D341Med (cell line): ENCODE measurements at regions not wholly inside any gene's neighbourhood (a gene's known extent, or its start where the extent isn't known, plus 50 kb on each side); places are given as distances from the start of the nearest gene placed in this dataset.

Experiments used
- DNase-seq: peaks from one replicate; pipeline ENCODE4 v3.0.0; 2012; ENCODE audit warnings: low spot score

DNA sequence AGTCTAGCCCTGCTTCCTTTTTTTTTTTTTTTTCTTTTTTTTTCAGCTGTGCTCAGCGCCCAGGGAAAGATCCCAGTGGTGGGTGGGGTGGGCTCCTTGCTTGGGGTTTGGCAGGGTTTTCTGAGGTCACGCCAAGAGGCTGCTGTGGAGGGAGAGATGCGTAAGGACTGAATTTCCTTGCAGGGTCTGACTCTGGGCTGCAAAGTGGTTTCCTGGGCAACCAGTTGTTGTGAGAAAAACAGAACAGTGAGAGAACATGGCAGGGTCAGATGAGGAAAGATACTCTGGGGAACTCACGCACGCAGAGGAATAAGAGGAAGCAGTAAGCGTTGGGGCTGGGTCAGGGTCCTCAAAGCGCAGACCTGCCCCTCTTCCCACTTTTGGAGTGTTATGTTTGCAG, 119.5 kb downstream of the IRF8 start:
- DNase-seq: no peak

DNA sequence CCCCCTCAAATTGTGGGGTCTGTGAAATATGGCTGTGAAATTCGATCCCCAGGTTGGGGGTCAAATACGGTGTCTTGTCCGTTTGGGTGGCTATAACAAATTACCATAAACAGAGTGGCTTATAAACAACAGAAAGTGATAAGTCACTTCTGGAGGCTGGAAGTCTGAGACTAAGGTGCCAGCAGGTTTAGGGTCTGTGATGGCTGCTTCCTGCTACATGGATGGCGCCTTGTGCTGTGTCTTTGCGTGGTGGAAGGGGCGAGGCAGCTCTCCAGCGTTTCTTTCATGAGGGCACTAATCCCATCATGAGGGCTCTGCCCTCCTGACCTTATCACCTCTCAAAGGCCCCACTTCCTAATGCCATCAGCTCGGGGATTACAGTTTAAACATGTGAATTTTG, 120.0 kb downstream of the IRF8 start:
- DNase-seq: no peak

DNA sequence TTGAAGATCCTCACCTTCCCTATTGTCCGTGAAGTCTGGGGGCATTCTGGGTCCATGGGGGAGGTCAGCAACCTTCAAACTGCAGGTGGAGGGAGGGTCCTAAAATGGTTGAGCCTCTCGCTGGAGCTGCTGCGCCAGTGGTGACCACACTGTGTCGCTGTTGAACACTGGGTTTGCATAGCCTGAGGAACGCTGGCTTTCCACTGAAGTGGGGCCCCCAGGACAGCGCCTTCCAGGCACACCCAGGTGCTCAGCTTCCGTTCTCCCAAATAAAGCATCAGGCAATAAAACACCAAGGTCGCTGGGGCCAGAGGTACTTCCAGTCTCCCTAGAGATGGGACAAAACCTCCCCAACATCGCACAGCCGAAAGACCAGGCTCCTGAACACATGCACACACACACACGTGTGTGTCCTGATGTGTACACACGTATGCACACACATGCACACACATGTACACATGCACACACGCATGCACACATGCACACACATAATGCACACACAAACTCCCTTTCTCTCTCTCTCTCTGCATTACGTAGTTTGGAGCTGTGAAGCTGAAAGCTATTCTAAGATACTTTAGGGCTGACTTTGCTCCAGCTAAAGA, 120.6 kb downstream of the IRF8 start:
- no peak for DNase-seq

DNA sequence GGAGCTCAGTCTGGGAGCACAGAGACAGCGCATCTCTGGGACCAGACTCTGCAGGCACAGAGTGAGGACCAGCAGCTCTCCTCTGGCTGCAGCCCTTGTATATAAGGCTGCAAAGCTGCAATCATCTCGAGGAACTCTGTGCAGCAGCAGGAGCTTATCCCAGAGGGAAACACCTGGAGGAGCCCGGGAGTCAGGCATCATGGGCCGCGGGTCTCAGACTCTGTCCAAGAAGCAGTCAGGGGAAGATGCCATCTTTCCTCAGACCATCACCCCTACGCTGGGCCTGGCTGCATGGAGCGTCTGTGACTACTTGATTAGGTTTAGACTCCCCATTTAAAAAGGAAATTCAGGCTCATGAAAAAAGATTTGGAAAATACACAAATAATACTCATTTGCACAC, 122.0 kb downstream of the IRF8 start:
- no peak for DNase-seq

- DNase-seq: no peak
Measured at GRCh38 chr16:86022381-86022960, 123.5 kb downstream of the IRF8 start.

GRCh38 chr16:86024210-86024609, 125.2 kb downstream of the IRF8 start:
- DNase-seq: no peak

DNA sequence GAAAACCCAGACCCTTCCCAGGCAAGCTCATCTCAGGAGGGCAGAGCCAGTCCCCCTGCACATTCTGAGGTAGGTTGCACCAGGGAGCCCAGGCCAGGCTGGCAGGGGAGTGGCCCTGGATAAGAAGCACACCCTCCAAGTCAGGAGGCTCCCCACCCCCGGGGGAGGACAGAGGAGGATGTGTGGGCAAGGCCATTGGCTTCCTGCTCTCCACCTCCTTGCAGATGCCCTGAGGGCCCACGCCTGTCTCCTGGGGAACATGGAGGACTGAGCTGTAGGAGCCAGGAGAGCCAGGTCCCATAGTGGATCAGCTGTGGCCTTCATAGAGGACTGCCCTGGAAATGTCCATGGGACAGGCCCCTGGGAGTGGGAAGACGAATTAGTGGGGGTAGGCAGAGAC, 126.7 kb downstream of the IRF8 start:
- DNase-seq: no peak

DNA sequence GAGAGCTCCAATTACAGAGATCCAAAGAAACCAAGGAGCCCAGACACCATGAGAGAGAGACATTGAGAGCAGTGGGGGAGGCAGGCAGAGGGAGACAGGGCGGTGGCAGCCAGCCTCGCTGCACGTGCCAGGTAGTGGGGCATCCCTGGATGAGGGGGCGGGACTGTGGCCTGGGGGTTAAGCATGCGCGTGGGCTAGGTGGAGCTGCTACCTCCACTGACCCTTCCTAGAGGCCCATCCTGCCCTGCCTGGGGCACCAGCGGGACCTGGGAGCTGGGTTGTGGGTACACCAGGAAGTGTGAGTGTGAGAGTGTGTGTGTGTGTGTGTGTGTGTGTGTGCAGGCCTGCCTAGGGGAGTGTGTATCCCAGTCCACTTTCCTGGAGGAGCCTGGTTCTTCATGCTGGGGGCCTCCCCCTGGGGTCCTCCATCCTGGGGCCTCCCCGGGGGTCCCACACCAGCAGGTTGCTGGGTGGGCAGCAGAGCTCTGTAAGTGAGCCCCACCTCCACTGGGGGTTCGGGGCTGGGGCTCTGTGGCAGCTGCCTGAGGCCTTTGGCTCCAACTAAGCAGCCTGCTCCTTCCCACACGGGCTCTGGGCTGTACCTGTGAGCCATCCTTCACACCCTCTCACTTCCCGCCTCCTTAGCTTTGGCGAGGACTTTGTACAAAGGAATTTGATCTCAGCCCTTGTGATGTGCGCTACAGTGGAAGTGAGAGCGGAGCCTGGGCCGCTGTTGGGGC, 127.4 kb downstream of the IRF8 start:
- DNase-seq: no peak

- no peak for DNase-seq
Measured at GRCh38 chr16:86026916-86027315, 128.0 kb downstream of the IRF8 start.

GRCh38 chr16:86027373-86028126, 128.6 kb downstream of the IRF8 start:
- no peak for DNase-seq

DNA sequence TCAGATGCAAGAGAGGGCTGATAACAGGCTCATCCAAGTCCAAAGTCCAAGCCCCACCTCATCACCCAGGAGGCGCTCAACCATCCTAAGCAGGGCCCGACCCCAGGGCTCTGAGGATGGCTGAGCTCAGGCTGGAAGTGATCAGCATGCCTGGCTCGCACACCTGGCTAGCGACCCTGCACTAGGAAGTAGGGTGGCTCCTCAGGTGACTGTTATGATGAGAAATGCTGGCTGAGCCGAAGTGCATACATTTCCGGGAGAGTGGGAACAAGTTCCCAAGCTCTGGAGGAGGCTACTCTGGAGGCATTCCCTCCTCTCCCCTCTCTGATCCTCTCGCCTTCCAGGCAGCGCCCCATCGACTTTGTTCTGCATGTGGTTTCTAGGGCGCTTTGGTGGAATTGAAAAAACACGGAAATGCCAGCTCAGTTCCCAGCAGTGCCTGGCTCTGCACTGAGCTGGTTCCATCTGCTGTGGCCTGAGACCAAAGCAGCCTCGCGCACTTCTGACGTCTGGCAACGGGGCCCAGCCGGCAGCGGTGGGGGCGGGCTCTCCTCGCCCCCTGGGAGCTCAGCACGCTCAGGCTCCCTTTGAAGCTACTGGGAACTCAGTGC, 130.3 kb downstream of the IRF8 start:
- no peak for DNase-seq

- no peak for DNase-seq
Measured at GRCh38 chr16:86030116-86030515, 131.2 kb downstream of the IRF8 start.

GRCh38 chr16:86031141-86031678, 132.2 kb downstream of the IRF8 start:
- DNase-seq: no peak

- no peak for DNase-seq
Measured at GRCh38 chr16:86033016-86033474, 134.1 kb downstream of the IRF8 start.

- DNase-seq: no peak
Measured at GRCh38 chr16:86033971-86034370, 135.0 kb downstream of the IRF8 start.

GRCh38 chr16:86034421-86034919, 135.5 kb downstream of the IRF8 start:
- no peak for DNase-seq

DNA sequence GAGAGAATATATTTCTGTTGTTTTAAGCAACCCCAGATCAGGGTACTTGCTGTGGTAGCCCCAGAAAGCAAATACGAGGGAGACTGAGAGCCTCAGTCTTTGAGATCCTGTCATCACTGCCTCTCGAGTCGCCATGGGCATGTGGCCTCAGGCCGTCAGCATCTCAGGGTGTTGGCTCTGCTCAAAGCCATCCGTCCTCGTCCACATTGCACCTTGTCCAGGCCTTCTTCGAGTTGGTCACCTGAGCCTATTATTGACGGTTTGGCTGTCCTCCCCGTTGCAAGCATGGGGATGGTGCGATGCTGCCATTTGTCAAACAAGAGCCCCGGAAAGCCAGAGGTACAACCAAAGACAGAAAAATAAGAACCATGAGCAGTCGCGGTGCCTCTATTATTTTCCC, 136.9 kb downstream of the IRF8 start:
- DNase-seq: no peak

DNA sequence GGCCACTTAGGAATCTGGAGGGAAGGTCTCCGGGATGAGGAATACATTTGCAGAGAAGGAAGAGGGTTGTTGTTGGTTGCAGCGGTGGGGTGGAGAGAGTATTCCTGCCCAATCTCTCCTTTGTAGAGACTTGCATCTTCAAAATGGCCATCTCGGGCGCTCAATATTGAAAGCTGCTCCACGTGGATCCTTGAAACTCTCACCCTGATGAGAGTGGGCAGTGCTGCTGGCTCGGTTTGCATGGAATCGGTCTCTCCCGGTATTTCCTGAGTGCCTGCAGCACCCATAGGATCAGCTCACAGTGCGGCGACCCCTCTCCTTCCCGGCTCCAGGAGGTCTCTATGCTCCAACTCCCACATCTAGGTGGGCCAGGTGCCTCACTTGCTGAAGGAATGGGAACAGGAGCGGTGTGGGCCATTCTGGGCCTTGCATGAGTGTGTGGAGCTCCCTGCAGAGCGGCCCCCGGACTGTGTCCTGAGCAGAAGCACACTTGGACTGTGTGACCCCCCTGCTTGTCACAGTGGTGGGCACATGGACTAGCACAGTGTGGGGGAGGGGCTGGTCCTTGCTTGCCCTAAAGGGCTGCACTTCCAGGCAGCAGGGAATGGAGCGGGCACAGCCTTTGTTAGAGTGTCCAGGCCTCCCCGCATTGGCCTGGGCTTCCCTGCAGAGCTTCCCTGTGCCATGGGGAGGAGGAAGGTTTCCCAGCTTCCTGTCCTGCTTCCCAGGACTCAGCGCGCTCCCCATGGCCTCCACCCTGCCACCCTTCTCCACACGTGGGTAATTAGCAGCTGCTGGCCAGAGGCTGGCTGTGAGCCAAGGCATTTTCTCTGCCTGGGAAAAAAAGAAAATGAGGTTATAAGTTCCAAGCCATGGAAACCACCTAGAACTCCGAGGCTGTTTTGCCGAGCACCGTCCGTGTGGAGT, 139.3 kb downstream of the IRF8 start:
- no peak for DNase-seq

DNA sequence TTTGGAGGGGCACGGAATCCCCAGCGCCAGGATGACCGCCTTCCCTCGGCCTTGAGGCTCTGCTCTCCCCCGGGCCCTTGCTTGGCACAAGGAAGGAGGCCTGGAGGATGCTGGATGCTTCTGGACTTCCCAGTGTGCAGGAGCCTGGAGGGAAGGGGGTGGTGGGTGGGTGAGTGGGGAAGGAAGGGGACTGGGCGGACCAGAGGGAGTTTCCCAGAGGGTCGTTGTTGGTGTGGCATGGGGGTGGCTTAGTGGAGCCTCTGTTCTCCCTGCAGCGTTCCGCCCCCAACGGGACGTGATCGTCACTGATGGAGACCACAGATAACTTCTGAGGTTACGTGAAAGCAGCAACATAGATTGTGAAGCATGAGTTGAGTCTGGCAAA, 140.0 kb downstream of the IRF8 start:
- DNase-seq: no peak

DNA sequence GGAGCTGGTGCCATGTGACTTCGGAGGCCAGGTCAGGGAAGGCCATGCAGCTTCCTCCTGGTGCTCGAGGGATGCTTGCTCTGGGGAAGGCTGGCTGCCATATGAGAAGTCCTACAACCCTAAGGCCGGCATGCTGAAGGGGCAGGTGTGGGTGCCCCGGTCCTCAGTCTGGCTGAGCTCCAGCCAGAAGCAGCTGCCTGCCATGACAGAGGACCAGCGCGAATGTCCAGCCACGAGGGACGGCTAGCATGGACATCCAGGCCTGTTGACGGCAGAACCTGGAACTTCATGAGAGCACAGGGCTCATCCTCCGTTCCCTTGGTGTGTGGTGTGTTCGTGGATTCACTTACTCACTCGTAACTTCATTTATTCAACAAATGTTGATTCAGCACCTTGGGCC, 140.6 kb downstream of the IRF8 start:
- no peak for DNase-seq

DNA sequence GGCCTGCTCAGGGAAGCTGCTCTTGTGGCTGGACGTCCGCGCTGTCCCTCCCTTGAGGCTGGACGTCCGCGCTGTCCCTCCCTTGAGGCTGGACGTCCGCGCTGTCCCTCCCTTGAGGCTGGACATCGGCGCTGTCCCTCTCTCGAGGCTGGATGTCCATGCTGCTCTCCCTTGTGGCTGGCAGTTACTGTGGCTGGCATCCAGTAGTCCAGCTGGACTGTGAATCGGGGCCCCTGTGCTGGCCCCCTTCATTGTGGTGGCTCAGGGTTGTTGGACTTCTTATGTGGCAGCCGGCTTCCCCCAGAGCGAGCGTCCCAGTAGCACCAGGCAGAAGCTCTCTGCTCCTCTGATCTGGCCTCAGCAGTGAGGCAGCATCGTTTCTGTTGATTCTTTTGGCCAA, 141.5 kb downstream of the IRF8 start:
- DNase-seq: no peak
